ENCODE measurements at regions not wholly inside any gene's neighbourhood (a gene's known extent, or its start where the extent isn't known, plus 50 kb on each side); places are given as distances from the start of the nearest gene placed in this dataset.

- Histone ChIP-seq H3K9me3 (ENCODE audit: control insufficient read depth, low read depth, low read length) (no peaks in the 10 kb centered on the region), H3K9ac (ENCODE audit: low read length) (no peak overlapping the region), H3K4me1 (ENCODE audit: control insufficient read depth, low read depth, low read length) (peaks cover 6% of the 10 kb centered on the region), H3K27me3 (ENCODE audit: control insufficient read depth, insufficient read depth, low read length) (no peaks in the 10 kb centered on the region), H3K27ac (ENCODE audit: low read length) (no peak overlapping the region), H3K4me3 (ENCODE audit: low read length) (no peak overlapping the region), H3K36me3 (ENCODE audit: control insufficient read depth, low read depth, low read length) (no peaks in the 10 kb centered on the region)
Observed at GRCh38 chr3:72494130-72494529, 354.1 kb downstream of the SHQ1 start.

GRCh38 chr3:72492240-72492639, 356.0 kb downstream of the SHQ1 start:
- no peak overlapping the region for H3K9ac ChIP-seq (ENCODE audit: low read length)
- H3K27me3 ChIP-seq (ENCODE audit: control insufficient read depth, insufficient read depth, low read length), result no peaks in the 10 kb centered on the region
- no peak overlapping the region for H3K27ac ChIP-seq (ENCODE audit: low read length)
- H3K9me3 ChIP-seq (ENCODE audit: control insufficient read depth, low read depth, low read length), result no peaks in the 10 kb centered on the region
- no peaks in the 10 kb centered on the region for H3K36me3 ChIP-seq (ENCODE audit: control insufficient read depth, low read depth, low read length)
- no peak overlapping the region for H3K4me3 ChIP-seq (ENCODE audit: low read length)
- peaks cover 16% of the 10 kb centered on the region for H3K4me1 ChIP-seq (ENCODE audit: control insufficient read depth, low read depth, low read length)

- H3K27ac ChIP-seq (ENCODE audit: low read length), result no peak overlapping the region
- no peak overlapping the region for H3K9ac ChIP-seq (ENCODE audit: low read length)
- H3K4me3 ChIP-seq (ENCODE audit: low read length), result no peak overlapping the region
- no peaks in the 10 kb centered on the region for H3K27me3 ChIP-seq (ENCODE audit: control insufficient read depth, insufficient read depth, low read length)
- no peaks in the 10 kb centered on the region for H3K36me3 ChIP-seq (ENCODE audit: control insufficient read depth, low read depth, low read length)
- peaks cover 16% of the 10 kb centered on the region for H3K4me1 ChIP-seq (ENCODE audit: control insufficient read depth, low read depth, low read length)
- H3K9me3 ChIP-seq (ENCODE audit: control insufficient read depth, low read depth, low read length), result no peaks in the 10 kb centered on the region
Observed at GRCh38 chr3:72490688-72491435, 357.4 kb downstream of the SHQ1 start.

- Histone ChIP-seq H3K9me3 (ENCODE audit: control insufficient read depth, low read depth, low read length) (no peaks in the 10 kb centered on the region), H3K4me1 (ENCODE audit: control insufficient read depth, low read depth, low read length) (peaks cover 16% of the 10 kb centered on the region), H3K27me3 (ENCODE audit: control insufficient read depth, insufficient read depth, low read length) (no peaks in the 10 kb centered on the region), H3K36me3 (ENCODE audit: control insufficient read depth, low read depth, low read length) (no peaks in the 10 kb centered on the region), H3K9ac (ENCODE audit: low read length) (no peak overlapping the region), H3K27ac (ENCODE audit: low read length) (no peak overlapping the region), H3K4me3 (ENCODE audit: low read length) (no peak overlapping the region)
Observed at GRCh38 chr3:72489901-72490300, 358.3 kb downstream of the SHQ1 start.

GRCh38 chr3:72488738-72489035, 359.6 kb downstream of the SHQ1 start:
- Histone ChIP-seq H3K27ac (ENCODE audit: low read length) (no peak overlapping the region), H3K4me3 (ENCODE audit: low read length) (no peak overlapping the region), H3K9me3 (ENCODE audit: control insufficient read depth, low read depth, low read length) (no peaks in the 10 kb centered on the region), H3K9ac (ENCODE audit: low read length) (no peak overlapping the region), H3K36me3 (ENCODE audit: control insufficient read depth, low read depth, low read length) (no peaks in the 10 kb centered on the region), H3K27me3 (ENCODE audit: control insufficient read depth, insufficient read depth, low read length) (no peaks in the 10 kb centered on the region), H3K4me1 (ENCODE audit: control insufficient read depth, low read depth, low read length) (peaks cover 16% of the 10 kb centered on the region)

GRCh38 chr3:72487946-72488737, 360.1 kb downstream of the SHQ1 start:
- Histone ChIP-seq H3K27ac (ENCODE audit: low read length) (no peak overlapping the region), H3K4me3 (ENCODE audit: low read length) (no peak overlapping the region), H3K4me1 (ENCODE audit: control insufficient read depth, low read depth, low read length) (peaks cover 16% of the 10 kb centered on the region)

GRCh38 chr3:72487078-72487765, 361.0 kb downstream of the SHQ1 start:
- peaks cover 24% of the 10 kb centered on the region for H3K4me1 ChIP-seq (ENCODE audit: control insufficient read depth, low read depth, low read length)
- H3K36me3 ChIP-seq (ENCODE audit: control insufficient read depth, low read depth, low read length), result no peaks in the 10 kb centered on the region

More at GRCh38 chr3:72487946-72488737, 360.1 kb downstream of the SHQ1 start:
- no peak overlapping the region for H3K9ac ChIP-seq (ENCODE audit: low read length)
- no peaks in the 10 kb centered on the region for H3K27me3 ChIP-seq (ENCODE audit: control insufficient read depth, insufficient read depth, low read length)
- H3K36me3 ChIP-seq (ENCODE audit: control insufficient read depth, low read depth, low read length), result no peaks in the 10 kb centered on the region
- no peaks in the 10 kb centered on the region for H3K9me3 ChIP-seq (ENCODE audit: control insufficient read depth, low read depth, low read length)

GRCh38 chr3:72485641-72486040, 362.6 kb downstream of the SHQ1 start:
- Histone ChIP-seq H3K9ac (ENCODE audit: low read length) (no peak overlapping the region), H3K4me3 (ENCODE audit: low read length) (no peak overlapping the region), H3K36me3 (ENCODE audit: control insufficient read depth, low read depth, low read length) (no peaks in the 10 kb centered on the region), H3K9me3 (ENCODE audit: control insufficient read depth, low read depth, low read length) (no peaks in the 10 kb centered on the region), H3K4me1 (ENCODE audit: control insufficient read depth, low read depth, low read length) (peaks cover 18% of the 10 kb centered on the region), H3K27ac (ENCODE audit: low read length) (no peak overlapping the region), H3K27me3 (ENCODE audit: control insufficient read depth, insufficient read depth, low read length) (no peaks in the 10 kb centered on the region)

More at GRCh38 chr3:72487078-72487765, 361.0 kb downstream of the SHQ1 start:
- Histone ChIP-seq H3K27me3 (ENCODE audit: control insufficient read depth, insufficient read depth, low read length) (no peaks in the 10 kb centered on the region), H3K9me3 (ENCODE audit: control insufficient read depth, low read depth, low read length) (no peaks in the 10 kb centered on the region), H3K4me3 (ENCODE audit: low read length) (no peak overlapping the region), H3K9ac (ENCODE audit: low read length) (no peak overlapping the region), H3K27ac (ENCODE audit: low read length) (no peak overlapping the region)

GRCh38 chr3:72483554-72484104, 364.6 kb downstream of the SHQ1 start:
- Histone ChIP-seq H3K4me1 (ENCODE audit: control insufficient read depth, low read depth, low read length) (peaks cover 18% of the 10 kb centered on the region), H3K36me3 (ENCODE audit: control insufficient read depth, low read depth, low read length) (no peaks in the 10 kb centered on the region), H3K9ac (ENCODE audit: low read length) (no peak overlapping the region), H3K27me3 (ENCODE audit: control insufficient read depth, insufficient read depth, low read length) (no peaks in the 10 kb centered on the region), H3K4me3 (ENCODE audit: low read length) (no peak overlapping the region), H3K27ac (ENCODE audit: low read length) (no peak overlapping the region), H3K9me3 (ENCODE audit: control insufficient read depth, low read depth, low read length) (no peaks in the 10 kb centered on the region)

GRCh38 chr3:72482589-72483321, 365.5 kb downstream of the SHQ1 start:
- Histone ChIP-seq H3K4me3 (ENCODE audit: low read length) (no peak overlapping the region), H3K36me3 (ENCODE audit: control insufficient read depth, low read depth, low read length) (no peaks in the 10 kb centered on the region), H3K27ac (ENCODE audit: low read length) (no peak overlapping the region), H3K9me3 (ENCODE audit: control insufficient read depth, low read depth, low read length) (no peaks in the 10 kb centered on the region), H3K27me3 (ENCODE audit: control insufficient read depth, insufficient read depth, low read length) (no peaks in the 10 kb centered on the region), H3K4me1 (ENCODE audit: control insufficient read depth, low read depth, low read length) (peaks cover 9% of the 10 kb centered on the region), H3K9ac (ENCODE audit: low read length) (no peak overlapping the region)

GRCh38 chr3:72481542-72481941, 366.7 kb downstream of the SHQ1 start:
- Histone ChIP-seq H3K9ac (ENCODE audit: low read length) (no peak overlapping the region), H3K4me3 (ENCODE audit: low read length) (no peak overlapping the region), H3K27me3 (ENCODE audit: control insufficient read depth, insufficient read depth, low read length) (no peaks in the 10 kb centered on the region), H3K4me1 (ENCODE audit: control insufficient read depth, low read depth, low read length) (peaks cover 13% of the 10 kb centered on the region), H3K36me3 (ENCODE audit: control insufficient read depth, low read depth, low read length) (no peaks in the 10 kb centered on the region), H3K9me3 (ENCODE audit: control insufficient read depth, low read depth, low read length) (no peaks in the 10 kb centered on the region), H3K27ac (ENCODE audit: low read length) (no peak overlapping the region)
